GM13977 (cell line): ENCODE measurements at regions not wholly inside any gene's neighbourhood (a gene's known extent, or its start where the extent isn't known, plus 50 kb on each side); places are given as distances from the start of the nearest gene placed in this dataset.

Experiments
- DNase-seq: peaks from one replicate; pipeline ENCODE4 v3.0.0; 2012; ENCODE audit warnings: low spot score
- in situ Hi-C: fragments of 300-500 bp; cut with MboI; formaldehyde crosslinking; loops from one replicate; pipeline ENCODE4 v1.12.0; 2022; ENCODE audit warnings: low sequenced_read_pairs, low pct_unique_long_range_greater_than_20kb, mixed read lengths, inconsistent platforms; ENCODE audit not compliant: unreplicated experiment
- TF ChIP-seq, protein P1 (sequence below): IDR thresholded peaks from 2 replicates; pipeline ENCODE4 v1.5.1; 2012; ENCODE audit warnings: mild to moderate bottlenecking, control low read depth; ENCODE audit not compliant: insufficient read depth; ENCODE audit errors: extremely low read depth, missing control alignments

- in situ Hi-C loops: no loop called here
- TF ChIP-seq, protein P1, sequence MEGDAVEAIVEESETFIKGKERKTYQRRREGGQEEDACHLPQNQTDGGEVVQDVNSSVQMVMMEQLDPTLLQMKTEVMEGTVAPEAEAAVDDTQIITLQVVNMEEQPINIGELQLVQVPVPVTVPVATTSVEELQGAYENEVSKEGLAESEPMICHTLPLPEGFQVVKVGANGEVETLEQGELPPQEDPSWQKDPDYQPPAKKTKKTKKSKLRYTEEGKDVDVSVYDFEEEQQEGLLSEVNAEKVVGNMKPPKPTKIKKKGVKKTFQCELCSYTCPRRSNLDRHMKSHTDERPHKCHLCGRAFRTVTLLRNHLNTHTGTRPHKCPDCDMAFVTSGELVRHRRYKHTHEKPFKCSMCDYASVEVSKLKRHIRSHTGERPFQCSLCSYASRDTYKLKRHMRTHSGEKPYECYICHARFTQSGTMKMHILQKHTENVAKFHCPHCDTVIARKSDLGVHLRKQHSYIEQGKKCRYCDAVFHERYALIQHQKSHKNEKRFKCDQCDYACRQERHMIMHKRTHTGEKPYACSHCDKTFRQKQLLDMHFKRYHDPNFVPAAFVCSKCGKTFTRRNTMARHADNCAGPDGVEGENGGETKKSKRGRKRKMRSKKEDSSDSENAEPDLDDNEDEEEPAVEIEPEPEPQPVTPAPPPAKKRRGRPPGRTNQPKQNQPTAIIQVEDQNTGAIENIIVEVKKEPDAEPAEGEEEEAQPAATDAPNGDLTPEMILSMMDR: no peak
- DNase-seq: no peak
Measured at GRCh38 chr3:162994165-162994564, 1497.6 kb downstream of the OTOL1 start.

- in situ Hi-C loops: no loop called here
- TF ChIP-seq, protein P1: no peak
Measured at GRCh38 chr3:162996368-162996767, 1499.8 kb downstream of the OTOL1 start.

DNA sequence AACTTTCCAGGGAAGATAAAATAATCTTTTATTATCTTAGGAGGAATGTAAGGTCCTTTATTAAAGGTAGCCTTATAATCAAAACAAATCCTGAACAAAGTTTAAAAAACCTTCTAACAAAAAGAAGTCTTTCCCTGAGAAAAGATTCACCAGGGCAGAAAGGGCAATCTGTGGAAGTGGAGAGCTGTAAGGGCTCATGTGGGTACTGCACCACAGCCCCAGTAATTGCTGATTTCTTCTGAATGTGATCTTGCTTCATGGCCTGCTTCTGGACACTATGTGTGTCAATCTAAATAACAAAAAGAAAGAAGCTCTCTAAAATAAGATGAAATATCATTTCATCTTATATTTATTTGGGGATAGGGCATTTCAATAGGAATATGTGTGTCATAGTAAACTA, 1501.6 kb downstream of the OTOL1 start:
- DNase-seq: no peak
- in situ Hi-C loops: no loop called here
- TF ChIP-seq, protein P1: no peak

More at GRCh38 chr3:162996368-162996767, 1499.8 kb downstream of the OTOL1 start:
- DNase-seq: no peak

DNA sequence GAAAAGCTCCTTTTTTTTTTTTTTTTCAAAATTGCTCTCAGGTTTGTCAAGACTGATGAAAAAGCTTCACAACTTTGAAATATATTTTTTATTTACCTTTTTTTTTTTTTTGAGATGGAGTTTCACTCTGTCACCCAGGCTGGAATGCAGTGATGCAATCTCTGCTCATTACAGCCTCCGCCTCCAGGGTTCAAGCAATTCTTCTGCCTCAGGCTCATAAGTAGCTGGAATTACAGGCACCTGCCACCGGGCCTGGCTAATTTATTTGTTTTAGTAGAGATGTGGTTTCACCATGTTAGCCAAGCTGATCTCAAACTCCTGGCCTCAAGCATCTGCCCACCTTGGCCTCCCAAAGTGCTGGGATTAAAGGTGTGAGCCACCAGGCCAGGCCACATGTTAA, 1515.0 kb downstream of the OTOL1 start:
- no peak for DNase-seq
- in situ Hi-C loops: no loop called here
- TF ChIP-seq, protein P1: no peak

DNA sequence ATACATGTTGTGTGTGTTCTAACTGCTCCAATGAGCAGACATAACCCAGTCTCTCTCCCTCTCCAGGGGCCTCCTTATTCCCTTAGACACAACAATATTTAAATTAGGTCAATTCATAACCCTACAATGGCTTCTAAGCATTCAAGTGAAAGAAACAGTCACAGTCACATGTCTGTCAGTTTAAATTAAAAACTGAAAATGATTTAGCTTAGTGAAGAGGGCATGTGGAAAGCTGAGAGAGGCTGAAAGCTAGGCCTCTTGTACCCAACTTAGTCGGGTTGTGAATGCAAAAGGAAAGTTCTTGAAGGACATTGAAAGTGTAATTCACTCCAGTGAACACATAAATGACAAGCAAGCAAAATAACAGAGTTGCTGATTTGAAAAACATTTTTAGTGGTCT, 1519.6 kb downstream of the OTOL1 start:
- TF ChIP-seq, protein P1: no peak
- no peak for DNase-seq
- in situ Hi-C loops: no loop called here

DNA sequence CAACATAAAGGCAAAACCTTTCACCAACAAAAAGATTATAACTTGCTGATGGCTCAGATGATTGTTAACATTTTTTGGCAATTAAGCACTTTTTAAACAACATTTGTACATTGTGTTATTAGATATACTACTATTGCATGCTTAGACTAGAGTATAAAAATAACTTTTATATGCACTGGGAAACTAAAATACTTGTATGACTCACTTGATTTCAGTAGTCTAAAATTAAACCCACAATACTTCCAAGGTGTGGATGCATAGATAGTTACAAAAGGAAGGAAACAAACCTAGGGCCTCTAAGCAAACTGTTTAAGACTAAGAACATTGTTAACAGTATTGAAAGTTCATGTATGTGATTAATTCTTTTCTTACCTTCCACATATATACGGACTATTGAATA, 1521.5 kb downstream of the OTOL1 start:
- TF ChIP-seq, protein P1: no peak
- in situ Hi-C loops: no loop called here
- no peak for DNase-seq

- in situ Hi-C loops: no loop called here
- TF ChIP-seq, protein P1: no peak
- no peak for DNase-seq
Measured at GRCh38 chr3:163018664-163019063, 1522.1 kb downstream of the OTOL1 start.
